ENCODE measurements at regions not wholly inside any gene's neighbourhood (a gene's known extent, or its start where the extent isn't known, plus 50 kb on each side); places are given as distances from the start of the nearest gene placed in this dataset.

DNA sequence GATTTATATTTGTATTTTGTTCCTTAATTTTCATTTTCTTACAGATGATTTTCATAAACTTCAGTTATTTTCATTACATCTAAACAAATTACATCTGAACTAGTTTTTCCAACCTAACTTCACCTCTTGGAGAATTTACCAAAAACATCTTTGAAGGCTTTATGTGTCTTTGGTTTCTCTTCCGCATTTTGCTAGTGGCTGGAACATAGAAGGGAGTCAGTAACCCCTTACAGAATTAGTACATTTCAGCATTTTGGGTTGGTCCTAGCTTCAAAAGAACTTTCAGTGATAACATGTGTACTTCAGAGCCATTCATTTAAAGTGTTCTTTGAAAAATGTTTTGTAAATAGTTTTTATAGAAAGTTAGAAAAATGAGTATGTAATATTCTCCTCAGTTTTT is 169.8 kb upstream of the MTPN start:
- TF ChIP-seq POLR2AphosphoS5 (IDR thresholded peaks at IDR 0.05), result no peak
- no peak for TF ChIP-seq POLR2A (IDR thresholded peaks at IDR 0.05)

Measured in sigmoid colon (tissue), 4 donors.